Endometrium (tissue), 2 donors: ENCODE measurements at regions not wholly inside any gene's neighbourhood (a gene's known extent, or its start where the extent isn't known, plus 50 kb on each side); places are given as distances from the start of the nearest gene placed in this dataset.

Source experiments
- FAIRE-seq: peaks from 2 replicates; lab custom pipeline; 2012; peaks lifted over from hg19 to GRCh38; lab: Jason Lieb, UNC
- donor health status: control.
- donor health status: control.

GRCh38 chr6:115720900-115721299, 339.8 kb downstream of the FRK start:
- no peak for FAIRE-seq

- no peak for FAIRE-seq
These were observed 343.2 kb downstream of the FRK start for GRCh38 chr6:115717472-115717871.

GRCh38 chr6:115717062-115717461, 343.6 kb downstream of the FRK start:
- no peak for FAIRE-seq

GRCh38 chr6:115712291-115712961, 348.3 kb downstream of the FRK start:
- no peak for FAIRE-seq

- no peak for FAIRE-seq
These were observed 351.8 kb downstream of the FRK start for GRCh38 chr6:115708850-115709249.

GRCh38 chr6:115706981-115707380, 353.7 kb downstream of the FRK start:
- no peak for FAIRE-seq

GRCh38 chr6:115706324-115706723, 354.4 kb downstream of the FRK start:
- FAIRE-seq: no peak

- no peak for FAIRE-seq
These were observed 356.7 kb downstream of the FRK start for GRCh38 chr6:115704028-115704427.

GRCh38 chr6:115691433-115691832, 369.3 kb downstream of the FRK start:
- no peak for FAIRE-seq

GRCh38 chr6:115690854-115691253, 369.8 kb downstream of the FRK start:
- no peak for FAIRE-seq

GRCh38 chr6:115681978-115682775, 378.5 kb downstream of the FRK start:
- FAIRE-seq: no peak

- no peak for FAIRE-seq
These were observed 380.1 kb downstream of the FRK start for GRCh38 chr6:115680621-115681020.

- FAIRE-seq: no peak
These were observed 383.5 kb downstream of the FRK start for GRCh38 chr6:115677198-115677597.

- FAIRE-seq: no peak
These were observed 385.2 kb downstream of the FRK start for GRCh38 chr6:115675443-115675842.

GRCh38 chr6:115668781-115669180, 391.9 kb downstream of the FRK start:
- no peak for FAIRE-seq

- no peak for FAIRE-seq
These were observed 392.5 kb downstream of the FRK start for GRCh38 chr6:115668211-115668610.

GRCh38 chr6:115667478-115668026, 393.1 kb downstream of the FRK start:
- FAIRE-seq: no peak

- no peak for FAIRE-seq
These were observed 393.7 kb downstream of the FRK start for GRCh38 chr6:115666997-115667396.

GRCh38 chr6:115665310-115665709, 395.4 kb downstream of the FRK start:
- no peak for FAIRE-seq

- no peak for FAIRE-seq
These were observed 397.0 kb downstream of the FRK start for GRCh38 chr6:115663681-115664080.

GRCh38 chr6:115643762-115644161, 416.9 kb downstream of the FRK start:
- no peak for FAIRE-seq

- no peak for FAIRE-seq
These were observed 425.8 kb downstream of the FRK start for GRCh38 chr6:115634887-115635286.

GRCh38 chr6:115634131-115634530, 426.6 kb downstream of the FRK start:
- FAIRE-seq: no peak
